ENCODE measurements at regions not wholly inside any gene's neighbourhood (a gene's known extent, or its start where the extent isn't known, plus 50 kb on each side); places are given as distances from the start of the nearest gene placed in this dataset.

DNA sequence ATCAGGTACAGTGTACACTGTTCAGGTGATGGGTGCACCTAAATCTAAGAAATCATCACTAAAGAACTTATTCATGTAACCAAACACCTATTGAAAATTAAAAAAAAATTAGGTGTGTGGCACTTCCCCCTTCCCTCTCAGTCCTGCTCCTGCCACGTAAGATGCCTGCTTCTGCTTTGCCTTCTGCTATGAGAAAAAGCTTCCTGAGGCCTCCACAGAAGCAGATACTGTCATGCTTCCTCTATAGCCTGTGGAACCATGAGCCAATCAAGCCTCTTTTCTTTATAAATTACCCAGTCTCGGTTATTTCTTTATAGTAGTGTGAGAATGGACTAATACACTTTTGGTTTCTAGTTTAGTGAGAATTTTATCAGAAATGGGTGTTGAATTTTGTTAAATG is 459.8 kb upstream of the DIPK2B start:
- Histone ChIP-seq H3K27me3 (ENCODE audit: control insufficient read depth in 2 of 2, insufficient read depth in 2 of 2, low read length in 2 of 2) (no peaks in the 10 kb centered on the region), H3K27ac (ENCODE audit: insufficient read depth, low read depth, low read length) (no peak overlapping the region), H3K79me2 (ENCODE audit: control insufficient read depth, insufficient read depth, low read length) (no peaks in the 10 kb centered on the region), H3K36me3 (ENCODE audit: control insufficient read depth in 2 of 2, extremely low read depth in 1 of 2, insufficient read depth in 2 of 2, low read length in 2 of 2) (no peaks in the 10 kb centered on the region), H3K4me2 (ENCODE audit: insufficient read depth, low read length) (no peak overlapping the region), H3K4me3 (replicated peaks in 1 of 3; ENCODE audit: insufficient read depth in 1 of 3, low read depth in 1 of 3, low read length in 3 of 3) (no peak overlapping the region), H3K9me1 (replicated peaks; ENCODE audit: control insufficient read depth, extremely low read depth, insufficient read depth, low read length) (no peaks in the 10 kb centered on the region), H3K4me1 (ENCODE audit: control insufficient read depth, extremely low read depth, insufficient read depth, low read length) (no peaks in the 10 kb centered on the region), H3K9ac (replicated peaks; ENCODE audit: extremely low read depth, insufficient read depth, low read length) (no peak overlapping the region), H2AFZ (ENCODE audit: low read depth, low read length) (no peak overlapping the region), H4K20me1 (replicated peaks; ENCODE audit: control insufficient read depth, extremely low read depth, insufficient read depth, low read length) (no peaks in the 10 kb centered on the region), H3K9me3 (replicated peaks; ENCODE audit: control insufficient read depth, insufficient read depth, low read length) (no peaks in the 10 kb centered on the region)
- no peak for DNase-seq (ENCODE audit: low read depth, low spot score)
- FAIRE-seq, result no peak
- BruUV-seq (replicated peaks), result no TSS peak
- TF ChIP-seq, protein P1, sequence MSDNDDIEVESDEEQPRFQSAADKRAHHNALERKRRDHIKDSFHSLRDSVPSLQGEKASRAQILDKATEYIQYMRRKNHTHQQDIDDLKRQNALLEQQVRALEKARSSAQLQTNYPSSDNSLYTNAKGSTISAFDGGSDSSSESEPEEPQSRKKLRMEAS (IDR thresholded peaks at IDR 0.05; ENCODE audit: insufficient read depth, insufficient read length), result no peak
- TF ChIP-seq JUN (IDR thresholded peaks at IDR 0.05; ENCODE audit: borderline replicate concordance, insufficient read depth, insufficient read length, low read depth) (no peak), GATA2 (IDR thresholded peaks at IDR 0.05; ENCODE audit: insufficient read depth, insufficient read length, low read depth, low read length) (no peak), MYC (IDR thresholded peaks at IDR 0.05; ENCODE audit: low read depth, low read length) (no peak), POLR2A (IDR thresholded peaks at IDR 0.05; ENCODE audit: low read depth, low read length) (no peak), POLR2AphosphoS5 (IDR thresholded peaks at IDR 0.05; ENCODE audit: insufficient read depth, low read depth, low read length) (no peak), FOS (IDR thresholded peaks at IDR 0.05; ENCODE audit: borderline replicate concordance, insufficient read depth, low read length) (no peak), EZH2 (IDR thresholded peaks at IDR 0.05; ENCODE audit: borderline replicate concordance, low read depth, low read length, severe bottlenecking) (no peak)
- TF ChIP-seq, protein P2, sequence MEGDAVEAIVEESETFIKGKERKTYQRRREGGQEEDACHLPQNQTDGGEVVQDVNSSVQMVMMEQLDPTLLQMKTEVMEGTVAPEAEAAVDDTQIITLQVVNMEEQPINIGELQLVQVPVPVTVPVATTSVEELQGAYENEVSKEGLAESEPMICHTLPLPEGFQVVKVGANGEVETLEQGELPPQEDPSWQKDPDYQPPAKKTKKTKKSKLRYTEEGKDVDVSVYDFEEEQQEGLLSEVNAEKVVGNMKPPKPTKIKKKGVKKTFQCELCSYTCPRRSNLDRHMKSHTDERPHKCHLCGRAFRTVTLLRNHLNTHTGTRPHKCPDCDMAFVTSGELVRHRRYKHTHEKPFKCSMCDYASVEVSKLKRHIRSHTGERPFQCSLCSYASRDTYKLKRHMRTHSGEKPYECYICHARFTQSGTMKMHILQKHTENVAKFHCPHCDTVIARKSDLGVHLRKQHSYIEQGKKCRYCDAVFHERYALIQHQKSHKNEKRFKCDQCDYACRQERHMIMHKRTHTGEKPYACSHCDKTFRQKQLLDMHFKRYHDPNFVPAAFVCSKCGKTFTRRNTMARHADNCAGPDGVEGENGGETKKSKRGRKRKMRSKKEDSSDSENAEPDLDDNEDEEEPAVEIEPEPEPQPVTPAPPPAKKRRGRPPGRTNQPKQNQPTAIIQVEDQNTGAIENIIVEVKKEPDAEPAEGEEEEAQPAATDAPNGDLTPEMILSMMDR (IDR thresholded peaks at IDR 0.05; ENCODE audit: extremely low read depth in 1 of 2, insufficient read depth in 1 of 2, low read depth in 1 of 2, low read length in 2 of 2), result no peak
- intact Hi-C loops (cut with micrococcal nuclease) (no loop called here), dilution Hi-C loops (cut with MboI; ENCODE audit: extremely low pct_ligation_motif_present, low sequenced_read_pairs) (no loop called here)
- CTCF ChIA-PET, result no interaction called here
- POLR2A ChIA-PET, result no interaction called here
